Nephron (organoid): ENCODE measurements at regions not wholly inside any gene's neighbourhood (a gene's known extent, or its start where the extent isn't known, plus 50 kb on each side); places are given as distances from the start of the nearest gene placed in this dataset.

Experiments
- H3K27ac Mint-ChIP-seq, 3 experiments: 2 replicates each; pipeline ENCODE4 v1.8.0; 2020; ENCODE audit warnings: mixed read lengths in 3 of 3, mild to moderate bottlenecking in 2 of 3, moderate library complexity in 1 of 3
- H3K27me3 Mint-ChIP-seq: 2 replicates; pipeline ENCODE4 v1.8.0; 2021; ENCODE audit warnings: low read depth, mild to moderate bottlenecking, moderate library complexity, mixed read lengths
- H3K36me3 Mint-ChIP-seq: 2 replicates; pipeline ENCODE4 v1.8.0; 2020; ENCODE audit warnings: low read depth, mixed read lengths
- H3K4me1 Mint-ChIP-seq: 2 replicates; pipeline ENCODE4 v1.8.0; 2020; ENCODE audit warnings: mixed read lengths
- H3K4me3 Mint-ChIP-seq, 3 experiments: 2 replicates each; pipeline ENCODE4 v1.8.0; 2020; ENCODE audit warnings: mild to moderate bottlenecking in 3 of 3, mixed read lengths in 3 of 3, moderate library complexity in 2 of 3
- H3K9me3 Mint-ChIP-seq: 2 replicates; pipeline ENCODE4 v1.8.0; 2020; ENCODE audit warnings: mixed read lengths
- CTCF ChIP-seq, 3 experiments: fragments of 200-600 bp; sonication (generic); IDR thresholded peaks; one replicate each; pipeline ENCODE4 v1.5.0; 2021; ENCODE audit warnings: antibody characterized with exemption in 3 of 3; ENCODE audit not compliant: unreplicated experiment in 3 of 3

- Mint-ChIP-seq H3K27me3 (no peaks in the 10 kb centered on the region), H3K36me3 (no peaks in the 10 kb centered on the region), H3K4me1 (no peaks in the 10 kb centered on the region), H3K4me3 (no peak overlapping the region), H3K27ac (peak overlapping the region in 2 of 3 experiments; percentile 28 to 76), H3K9me3 (no peaks in the 10 kb centered on the region)
- no peak for TF ChIP-seq CTCF (IDR thresholded peaks at IDR 0.05; ENCODE audit: unreplicated experiment in 3 of 3)
Measured at GRCh38 chr7:97798046-97799019, 66.4 kb downstream of the TAC1 start.

GRCh38 chr7:97801108-97801507, 69.2 kb downstream of the TAC1 start:
- Mint-ChIP-seq H3K36me3 (no peaks in the 10 kb centered on the region), H3K4me3 (no peak overlapping the region), H3K27ac (no peak overlapping the region), H3K4me1 (no peaks in the 10 kb centered on the region), H3K27me3 (no peaks in the 10 kb centered on the region), H3K9me3 (no peaks in the 10 kb centered on the region)
- no peak for TF ChIP-seq CTCF (IDR thresholded peaks at IDR 0.05; ENCODE audit: unreplicated experiment in 3 of 3)
